BJ (cell line): ENCODE measurements at regions not wholly inside any gene's neighbourhood (a gene's known extent, or its start where the extent isn't known, plus 50 kb on each side); places are given as distances from the start of the nearest gene placed in this dataset.

ENCODE experiments used
- CTCF ChIA-PET: fragments of 350-600 bp; formaldehyde crosslinking; extraction: SDS; loops from one replicate; lab custom pipeline; 2021; ENCODE audit warnings: antibody characterized with exemption, inconsistent platforms; lab: Yijun Ruan, JAX
- POLR2A ChIA-PET: fragments of 300-600 bp; sonication (Branson Sonifier 250); formaldehyde crosslinking; extraction: SDS; loops from one replicate; lab custom pipeline; 2021; ENCODE audit warnings: antibody characterized with exemption; lab: Charles Lee
- DNase-seq: peaks from one replicate; pipeline ENCODE4 v3.0.0-alpha.2; 2011; ENCODE audit warnings: low read depth
- H3K27me3 ChIP-seq: 2 replicates; pipeline ENCODE4 v1.6.0; 2011; ENCODE audit warnings: low read length; ENCODE audit not compliant: control insufficient read depth, insufficient read depth
- H3K36me3 ChIP-seq: 2 replicates; pipeline ENCODE4 v1.5.1; 2011; ENCODE audit warnings: low read length; ENCODE audit not compliant: control insufficient read depth, insufficient read depth
- H3K4me3 ChIP-seq: 2 replicates; pipeline ENCODE4 v1.5.1; 2011; ENCODE audit warnings: low read depth, mild to moderate bottlenecking, control low read depth, low read length
- TF ChIP-seq, protein P1 (sequence below): IDR thresholded peaks from 2 replicates; pipeline ENCODE4 v1.5.1; 2011; ENCODE audit warnings: low read depth, mild to moderate bottlenecking, control low read depth, inconsistent platforms, low read length, moderate library complexity; ENCODE audit not compliant: insufficient read depth

DNA sequence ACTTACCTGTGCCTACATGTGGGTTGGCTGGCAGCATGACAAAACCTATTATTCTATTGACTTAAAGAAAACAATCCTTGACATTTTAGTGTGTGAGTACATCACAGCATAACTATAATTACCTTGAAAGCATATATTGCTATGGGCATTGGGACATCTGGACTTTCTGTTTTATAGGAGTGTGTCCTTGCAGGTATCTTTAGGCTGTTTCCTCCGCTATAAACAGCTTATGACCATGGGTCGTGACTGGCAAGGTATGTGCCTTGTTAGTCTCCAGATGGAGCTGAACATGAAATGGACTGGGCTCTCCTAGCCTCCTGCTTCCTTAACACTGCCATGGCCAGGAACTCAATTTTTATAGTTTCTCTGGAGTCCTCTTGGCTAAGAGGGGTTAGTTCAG lies 317.4 kb upstream of the COBL start:
- no peak for DNase-seq
- CTCF ChIA-PET, result no interaction called here
- H3K27me3 ChIP-seq, result no peaks in the 10 kb centered on the region
- no peaks in the 10 kb centered on the region for H3K36me3 ChIP-seq
- H3K4me3 ChIP-seq, result no peak overlapping the region
- TF ChIP-seq, protein P1, sequence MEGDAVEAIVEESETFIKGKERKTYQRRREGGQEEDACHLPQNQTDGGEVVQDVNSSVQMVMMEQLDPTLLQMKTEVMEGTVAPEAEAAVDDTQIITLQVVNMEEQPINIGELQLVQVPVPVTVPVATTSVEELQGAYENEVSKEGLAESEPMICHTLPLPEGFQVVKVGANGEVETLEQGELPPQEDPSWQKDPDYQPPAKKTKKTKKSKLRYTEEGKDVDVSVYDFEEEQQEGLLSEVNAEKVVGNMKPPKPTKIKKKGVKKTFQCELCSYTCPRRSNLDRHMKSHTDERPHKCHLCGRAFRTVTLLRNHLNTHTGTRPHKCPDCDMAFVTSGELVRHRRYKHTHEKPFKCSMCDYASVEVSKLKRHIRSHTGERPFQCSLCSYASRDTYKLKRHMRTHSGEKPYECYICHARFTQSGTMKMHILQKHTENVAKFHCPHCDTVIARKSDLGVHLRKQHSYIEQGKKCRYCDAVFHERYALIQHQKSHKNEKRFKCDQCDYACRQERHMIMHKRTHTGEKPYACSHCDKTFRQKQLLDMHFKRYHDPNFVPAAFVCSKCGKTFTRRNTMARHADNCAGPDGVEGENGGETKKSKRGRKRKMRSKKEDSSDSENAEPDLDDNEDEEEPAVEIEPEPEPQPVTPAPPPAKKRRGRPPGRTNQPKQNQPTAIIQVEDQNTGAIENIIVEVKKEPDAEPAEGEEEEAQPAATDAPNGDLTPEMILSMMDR, result no peak
- POLR2A ChIA-PET, result no interaction called here

DNA sequence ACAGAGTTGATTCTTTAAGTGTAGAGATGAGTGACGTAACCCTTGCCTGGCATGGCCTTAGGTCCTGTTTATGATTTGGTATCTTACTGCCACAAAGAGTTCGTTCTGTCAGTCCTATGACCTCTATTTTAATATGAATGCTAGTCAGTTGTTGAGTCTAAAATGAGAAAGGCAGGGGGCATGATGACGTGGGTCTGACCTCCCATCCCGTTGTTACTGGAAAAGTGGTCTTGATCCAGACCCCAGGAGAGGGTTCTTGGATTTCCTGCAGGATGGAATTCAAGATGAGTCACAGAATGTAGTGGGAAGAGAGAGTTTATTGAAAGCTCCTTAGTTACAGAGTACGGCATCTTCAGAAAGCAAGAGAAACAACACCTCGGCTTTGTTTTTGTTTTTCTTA lies 317.0 kb upstream of the COBL start:
- POLR2A ChIA-PET, result no interaction called here
- CTCF ChIA-PET, result no interaction called here
- Histone ChIP-seq H3K4me3 (no peak overlapping the region), H3K27me3 (no peaks in the 10 kb centered on the region), H3K36me3 (no peaks in the 10 kb centered on the region)
- DNase-seq, result no peak
- TF ChIP-seq, protein P1, result no peak

DNA sequence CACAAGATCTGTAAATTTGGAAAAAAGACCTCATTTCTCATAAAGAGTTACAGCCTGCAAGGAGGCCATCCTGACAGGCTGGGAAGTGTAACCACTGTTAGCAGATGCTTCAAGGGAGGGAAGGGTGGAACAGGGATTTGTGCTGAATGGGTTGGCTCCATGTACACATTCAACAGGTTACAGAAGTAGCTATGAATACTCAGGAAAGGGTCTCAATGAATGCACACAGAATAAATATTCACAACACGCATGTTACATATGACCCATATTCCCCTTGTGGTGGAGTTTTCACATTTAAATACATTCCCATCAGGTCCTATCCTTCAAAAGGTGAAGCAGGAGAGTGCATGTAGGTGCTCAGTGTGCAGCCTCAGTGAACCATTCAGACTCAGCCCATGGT lies 316.4 kb upstream of the COBL start:
- CTCF ChIA-PET, result no interaction called here
- POLR2A ChIA-PET, result no interaction called here
- no peak for DNase-seq

DNA sequence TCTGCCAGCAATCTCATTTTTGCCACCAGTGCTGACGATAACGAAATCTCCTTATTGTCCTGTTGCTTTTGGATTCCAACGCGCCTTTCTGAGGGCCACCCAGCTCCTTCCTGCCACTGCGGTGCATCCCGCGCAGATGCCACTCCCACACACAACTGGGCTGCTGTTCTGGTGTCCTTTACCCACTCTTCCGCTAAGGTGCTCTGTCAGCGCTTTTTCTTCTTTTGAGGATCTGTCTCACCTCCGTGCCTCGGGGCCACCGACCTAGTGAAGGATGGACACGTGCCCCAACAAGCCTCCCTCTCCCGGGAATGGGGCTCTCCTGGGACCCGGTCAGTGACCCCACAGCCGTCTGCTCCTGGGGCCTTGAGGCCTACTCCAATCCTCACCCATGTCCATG lies 314.3 kb upstream of the COBL start:
- H3K4me3 ChIP-seq, result no peak overlapping the region
- ChIA-PET POLR2A (no interaction called here), CTCF (no interaction called here)
- TF ChIP-seq, protein P1, result no peak
- DNase-seq, result no peak
- H3K36me3 ChIP-seq, result no peaks in the 10 kb centered on the region
- no peaks in the 10 kb centered on the region for H3K27me3 ChIP-seq

More for the DNA sequence above, 316.4 kb upstream of the COBL start:
- no peaks in the 10 kb centered on the region for H3K27me3 ChIP-seq
- TF ChIP-seq, protein P1, result no peak
- no peak overlapping the region for H3K4me3 ChIP-seq
- H3K36me3 ChIP-seq, result no peaks in the 10 kb centered on the region

DNA sequence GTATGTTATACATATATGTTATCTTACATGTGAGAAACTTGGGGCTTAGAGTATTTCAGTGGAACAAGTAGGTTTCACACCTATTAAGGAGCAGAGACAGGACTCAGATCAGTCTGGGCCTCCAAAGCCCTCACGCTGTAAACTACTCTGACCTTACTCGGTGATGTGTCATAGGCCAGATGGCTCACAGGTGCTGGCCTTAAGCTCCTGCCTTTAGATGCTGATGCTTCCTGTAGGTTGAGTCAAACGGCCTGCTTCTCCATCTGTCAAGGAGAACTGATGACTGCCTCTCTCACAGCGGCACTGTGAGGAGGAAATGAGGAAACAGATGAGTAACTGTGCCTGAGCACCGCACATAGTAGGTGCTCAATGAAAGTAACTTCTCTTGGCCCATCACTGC lies 312.6 kb upstream of the COBL start:
- DNase-seq, result no peak
- TF ChIP-seq, protein P1, result no peak
- CTCF ChIA-PET, result no interaction called here

More for the DNA sequence above, 312.6 kb upstream of the COBL start:
- POLR2A ChIA-PET, result no interaction called here
- H3K36me3 ChIP-seq, result no peaks in the 10 kb centered on the region
- no peaks in the 10 kb centered on the region for H3K27me3 ChIP-seq
- no peak overlapping the region for H3K4me3 ChIP-seq
